ENCODE measurements at regions not wholly inside any gene's neighbourhood (a gene's known extent, or its start where the extent isn't known, plus 50 kb on each side); places are given as distances from the start of the nearest gene placed in this dataset.
A peak's percentile ranks its signal among the peaks of the same experiment; 100 is the strongest.

GRCh38 chr2:126480033-126480432 lies 175.9 kb upstream of the GYPC start:
- DNase-seq (ENCODE audit: low read depth in 2 of 2): no peak

GRCh38 chr2:126482582-126483464 lies 173.1 kb upstream of the GYPC start:
- no peak for DNase-seq (ENCODE audit: low read depth in 2 of 2)

- DNase-seq (ENCODE audit: low read depth in 2 of 2): no peak
These were observed 161.4 kb upstream of the GYPC start for GRCh38 chr2:126494593-126494992.

- no peak for DNase-seq (ENCODE audit: low read depth in 2 of 2)
These were observed 160.8 kb upstream of the GYPC start for GRCh38 chr2:126495189-126495588.

- no peak for DNase-seq (ENCODE audit: low read depth in 2 of 2)
These were observed 159.5 kb upstream of the GYPC start for GRCh38 chr2:126496493-126496892.

GRCh38 chr2:126503476-126503875 lies 152.5 kb upstream of the GYPC start:
- DNase-seq (ENCODE audit: low read depth in 2 of 2): no peak

GRCh38 chr2:126504949-126505348 lies 151.0 kb upstream of the GYPC start:
- no peak for DNase-seq (ENCODE audit: low read depth in 2 of 2)

- DNase-seq (ENCODE audit: low read depth in 2 of 2): no peak
These were observed 149.2 kb upstream of the GYPC start for GRCh38 chr2:126506786-126507185.

- no peak for DNase-seq (ENCODE audit: low read depth in 2 of 2)
These were observed 148.5 kb upstream of the GYPC start for GRCh38 chr2:126507425-126507911.

- DNase-seq (ENCODE audit: low read depth in 2 of 2): no peak
These were observed 145.6 kb upstream of the GYPC start for GRCh38 chr2:126510356-126510755.

GRCh38 chr2:126510960-126511359 lies 145.0 kb upstream of the GYPC start:
- no peak for DNase-seq (ENCODE audit: low read depth in 2 of 2)

GRCh38 chr2:126512026-126512425 lies 143.9 kb upstream of the GYPC start:
- no peak for DNase-seq (ENCODE audit: low read depth in 2 of 2)

- no peak for DNase-seq (ENCODE audit: low read depth in 2 of 2)
These were observed 142.9 kb upstream of the GYPC start for GRCh38 chr2:126513033-126513432.

- no peak for DNase-seq (ENCODE audit: low read depth in 2 of 2)
These were observed 140.5 kb upstream of the GYPC start for GRCh38 chr2:126515471-126515870.

- DNase-seq (ENCODE audit: low read depth in 2 of 2): no peak
These were observed 137.8 kb upstream of the GYPC start for GRCh38 chr2:126518196-126518595.

- DNase-seq (ENCODE audit: low read depth in 2 of 2): peak; percentile 29 to 42
These were observed 128.0 kb upstream of the GYPC start for GRCh38 chr2:126527836-126528490.

GRCh38 chr2:126531029-126531428 lies 124.9 kb upstream of the GYPC start:
- no peak for DNase-seq (ENCODE audit: low read depth in 2 of 2)

- no peak for DNase-seq (ENCODE audit: low read depth in 2 of 2)
These were observed 121.5 kb upstream of the GYPC start for GRCh38 chr2:126534478-126534877.

- DNase-seq (ENCODE audit: low read depth in 2 of 2): no peak
These were observed 120.5 kb upstream of the GYPC start for GRCh38 chr2:126535408-126535807.

GRCh38 chr2:126536605-126537200 lies 119.3 kb upstream of the GYPC start:
- no peak for DNase-seq (ENCODE audit: low read depth in 2 of 2)

GRCh38 chr2:126539101-126539500 lies 116.9 kb upstream of the GYPC start:
- DNase-seq (ENCODE audit: low read depth in 2 of 2): no peak

- no peak for DNase-seq (ENCODE audit: low read depth in 2 of 2)
These were observed 113.7 kb upstream of the GYPC start for GRCh38 chr2:126542247-126542646.

GRCh38 chr2:126543081-126543480 lies 112.9 kb upstream of the GYPC start:
- no peak for DNase-seq (ENCODE audit: low read depth in 2 of 2)
